Nephron progenitor cell (in vitro differentiated cells): ENCODE measurements at regions not wholly inside any gene's neighbourhood (a gene's known extent, or its start where the extent isn't known, plus 50 kb on each side); places are given as distances from the start of the nearest gene placed in this dataset.
"Not testable (repeated sequence)": the region's sequence is repeated elsewhere in the genome, so short reads cannot be mapped to it uniquely, and the experiment has no call there.

Experiments used
- DNase-seq: peaks from one replicate; pipeline ENCODE4 v3.0.0; 2021
- H3K27ac Mint-ChIP-seq: 2 replicates; pipeline ENCODE4 v1.8.0; 2021; ENCODE audit warnings: mild to moderate bottlenecking, moderate library complexity, mixed read lengths
- H3K27me3 Mint-ChIP-seq: 2 replicates; pipeline ENCODE4 v1.8.0; 2021; ENCODE audit warnings: mild to moderate bottlenecking, low read depth, mixed read lengths; ENCODE audit not compliant: poor library complexity
- H3K36me3 Mint-ChIP-seq: 2 replicates; pipeline ENCODE4 v1.8.0; 2021; ENCODE audit warnings: low read depth, mixed read lengths
- H3K4me1 Mint-ChIP-seq: 2 replicates; pipeline ENCODE4 v1.8.0; 2021; ENCODE audit warnings: mixed read lengths
- H3K4me3 Mint-ChIP-seq: 2 replicates; pipeline ENCODE4 v1.8.0; 2021; ENCODE audit warnings: mild to moderate bottlenecking, moderate library complexity, mixed read lengths
- H3K9me3 Mint-ChIP-seq: 2 replicates; pipeline ENCODE4 v1.8.0; 2021; ENCODE audit warnings: mild to moderate bottlenecking, moderate library complexity, mixed read lengths
- CTCF ChIP-seq: fragments of 200-600 bp; sonication (generic); IDR thresholded peaks from 2 replicates; pipeline ENCODE4 v1.5.0; 2021; ENCODE audit warnings: antibody characterized with exemption

DNA sequence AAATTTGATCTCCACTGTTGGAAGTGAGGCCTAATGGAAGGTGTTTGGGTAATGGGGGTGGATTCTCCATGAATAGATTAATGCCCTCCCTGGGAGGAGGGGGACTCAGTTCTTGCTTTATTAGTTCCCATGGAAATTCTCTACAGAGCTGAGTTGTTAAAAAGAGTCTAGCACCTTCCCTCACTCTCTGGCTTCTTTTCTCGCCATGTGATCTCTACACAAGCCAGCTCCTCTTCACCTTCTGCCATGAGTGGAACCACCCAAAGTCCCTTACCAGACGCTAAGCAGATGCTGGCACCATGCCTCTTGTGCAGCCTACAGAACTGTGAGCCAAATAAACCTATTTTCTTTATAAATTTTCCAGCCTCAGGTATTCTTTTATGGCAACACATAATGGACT, 465.8 kb upstream of the ANO5 start:
- Mint-ChIP-seq H3K27me3 (no peaks in the 10 kb centered on the region), H3K9me3 (peaks cover 8% of the 10 kb centered on the region)
- no peak for DNase-seq

GRCh38 chr11:21736404-21736803, 456.5 kb upstream of the ANO5 start:
- no peaks in the 10 kb centered on the region for H3K9me3 Mint-ChIP-seq
- no peak for TF ChIP-seq CTCF
- no peak overlapping the region for H3K27ac Mint-ChIP-seq
- H3K4me3 Mint-ChIP-seq, result no peak overlapping the region
- no peak for DNase-seq
- H3K27me3 Mint-ChIP-seq, result no peaks in the 10 kb centered on the region
- H3K36me3 Mint-ChIP-seq, result no peaks in the 10 kb centered on the region
- no peaks in the 10 kb centered on the region for H3K4me1 Mint-ChIP-seq

More for the DNA sequence above, 465.8 kb upstream of the ANO5 start:
- Mint-ChIP-seq H3K36me3 (no peaks in the 10 kb centered on the region), H3K27ac (no peak overlapping the region), H3K4me3 (no peak overlapping the region), H3K4me1 (no peaks in the 10 kb centered on the region)
- no peak for TF ChIP-seq CTCF

GRCh38 chr11:21752475-21753243, 440.2 kb upstream of the ANO5 start:
- not testable (repeated sequence) for DNase-seq, H3K36me3 Mint-ChIP-seq, H3K4me1 Mint-ChIP-seq, H3K27ac Mint-ChIP-seq, H3K27me3 Mint-ChIP-seq, H3K4me3 Mint-ChIP-seq, H3K9me3 Mint-ChIP-seq

DNA sequence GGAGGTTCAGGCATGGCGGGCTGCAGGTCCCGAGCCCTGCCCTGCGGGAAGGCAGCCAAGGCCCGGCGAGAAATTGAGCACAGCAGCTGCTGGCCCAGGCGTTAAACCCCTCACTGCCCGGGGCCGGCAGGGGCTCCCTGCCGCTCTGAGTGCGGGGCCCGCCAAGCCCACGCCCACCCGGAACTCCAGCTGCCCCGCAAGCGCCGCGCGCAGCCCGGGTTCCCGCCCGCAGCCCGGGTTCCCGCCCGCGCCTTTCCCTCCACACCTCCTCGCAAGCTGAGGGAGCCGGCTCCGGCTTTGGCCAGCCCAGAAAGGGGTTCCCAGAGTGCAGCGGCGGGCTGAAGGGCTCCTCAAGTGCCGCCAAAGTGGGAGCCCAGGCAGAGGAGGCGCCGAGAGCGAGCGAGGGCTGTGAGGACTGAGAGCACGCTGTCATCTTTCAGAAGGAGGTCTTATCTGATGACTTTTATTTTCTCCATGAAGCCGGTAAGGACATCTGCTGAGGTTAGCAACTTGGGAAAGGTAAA, 439.6 kb upstream of the ANO5 start:
- not testable (repeated sequence) for H3K4me3 Mint-ChIP-seq, H3K4me1 Mint-ChIP-seq, H3K36me3 Mint-ChIP-seq, DNase-seq, H3K27ac Mint-ChIP-seq, H3K27me3 Mint-ChIP-seq, H3K9me3 Mint-ChIP-seq

- H3K4me3 Mint-ChIP-seq, result no peak overlapping the region
- H3K27me3 Mint-ChIP-seq, result no peaks in the 10 kb centered on the region
- no peaks in the 10 kb centered on the region for H3K36me3 Mint-ChIP-seq
- no peak for TF ChIP-seq CTCF
- no peak for DNase-seq
- peaks cover 30% of the 10 kb centered on the region for H3K9me3 Mint-ChIP-seq
- no peak overlapping the region for H3K27ac Mint-ChIP-seq
- H3K4me1 Mint-ChIP-seq, result no peaks in the 10 kb centered on the region
These were observed 431.9 kb upstream of the ANO5 start for GRCh38 chr11:21761000-21761399.

- Mint-ChIP-seq H3K27ac (no peak overlapping the region), H3K4me1 (no peaks in the 10 kb centered on the region), H3K36me3 (no peaks in the 10 kb centered on the region), H3K4me3 (no peak overlapping the region), H3K27me3 (peaks cover 3% of the 10 kb centered on the region), H3K9me3 (no peaks in the 10 kb centered on the region)
- DNase-seq, result no peak
- no peak for TF ChIP-seq CTCF
These were observed 424.5 kb upstream of the ANO5 start for GRCh38 chr11:21768388-21768787.

DNA sequence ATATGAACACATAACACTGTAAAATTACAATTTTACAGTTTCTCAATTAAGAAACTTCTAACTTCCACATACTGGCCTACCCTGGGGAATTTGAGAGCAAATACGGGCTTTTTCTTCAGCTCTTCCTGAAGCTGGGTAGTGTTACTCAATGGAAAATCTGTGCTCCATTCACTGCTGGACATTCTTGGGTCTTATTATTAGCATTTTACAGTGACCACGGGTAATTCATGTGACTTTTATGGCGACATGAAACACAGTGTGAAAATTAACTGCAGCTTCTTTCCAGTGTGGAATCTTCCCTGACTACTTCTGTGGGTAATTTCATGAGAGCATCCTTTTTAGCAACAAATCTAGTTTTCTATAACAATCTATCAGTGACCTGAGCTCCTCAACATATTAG, 423.7 kb upstream of the ANO5 start:
- Mint-ChIP-seq H3K36me3 (no peaks in the 10 kb centered on the region), H3K4me1 (no peaks in the 10 kb centered on the region), H3K9me3 (no peaks in the 10 kb centered on the region), H3K4me3 (no peak overlapping the region), H3K27me3 (peaks cover 3% of the 10 kb centered on the region), H3K27ac (no peak overlapping the region)
- no peak for DNase-seq
- TF ChIP-seq CTCF, result no peak
